ENCODE measurements at regions not wholly inside any gene's neighbourhood (a gene's known extent, or its start where the extent isn't known, plus 50 kb on each side); places are given as distances from the start of the nearest gene placed in this dataset.

DNA sequence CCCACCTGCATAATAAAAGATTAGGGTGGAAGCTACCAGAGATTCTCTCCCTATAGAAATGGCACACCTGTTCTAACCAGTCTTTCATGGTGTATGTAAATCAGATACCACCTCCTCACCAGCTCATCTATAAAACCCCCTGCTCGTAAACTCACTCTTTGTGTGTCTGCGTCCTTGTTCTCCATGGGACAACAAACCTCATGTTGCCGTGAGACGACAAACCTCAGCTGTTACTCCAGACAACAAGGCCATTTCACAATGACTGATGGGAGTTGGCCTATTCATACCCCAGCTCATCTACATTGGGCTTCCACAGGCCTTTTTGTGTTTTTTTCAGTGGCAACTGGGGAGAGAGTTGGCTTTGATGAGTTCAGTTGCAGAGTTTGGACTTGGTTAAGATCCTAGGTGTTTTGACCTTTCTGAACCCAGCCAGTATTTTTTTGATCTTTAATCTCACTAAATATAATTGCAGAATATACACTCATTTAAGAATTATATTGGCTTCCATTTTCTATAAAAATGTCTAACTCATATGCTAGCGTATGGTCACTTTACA, 96.6 kb upstream of the LRIG1 start:
- no TSS peak for BruUV-seq (replicated peaks)
- ChIA-PET CTCF (no interaction called here), POLR2A (no interaction called here)
- intact Hi-C loops (cut with micrococcal nuclease) (no loop called here), dilution Hi-C loops (cut with MboI; ENCODE audit: extremely low pct_ligation_motif_present, low sequenced_read_pairs) (no loop called here)
- Histone ChIP-seq H3K4me1 (ENCODE audit: control insufficient read depth, extremely low read depth, insufficient read depth, low read length) (no peaks in the 10 kb centered on the region), H3K9ac (replicated peaks; ENCODE audit: extremely low read depth, insufficient read depth, low read length) (no peak overlapping the region), H3K79me2 (ENCODE audit: control insufficient read depth, insufficient read depth, low read length) (no peaks in the 10 kb centered on the region), H2AFZ (ENCODE audit: low read depth, low read length) (no peak overlapping the region), H3K9me3 (replicated peaks; ENCODE audit: control insufficient read depth, insufficient read depth, low read length) (no peaks in the 10 kb centered on the region), H3K27ac (ENCODE audit: insufficient read depth, low read depth, low read length) (no peak overlapping the region), H3K4me3 (replicated peaks in 1 of 3; ENCODE audit: insufficient read depth in 1 of 3, low read depth in 1 of 3, low read length in 3 of 3) (no peak overlapping the region), H3K36me3 (ENCODE audit: control insufficient read depth in 2 of 2, extremely low read depth in 1 of 2, insufficient read depth in 2 of 2, low read length in 2 of 2) (no peaks in the 10 kb centered on the region), H4K20me1 (replicated peaks; ENCODE audit: control insufficient read depth, extremely low read depth, insufficient read depth, low read length) (no peaks in the 10 kb centered on the region), H3K4me2 (ENCODE audit: insufficient read depth, low read length) (no peak overlapping the region), H3K27me3 (ENCODE audit: control insufficient read depth in 2 of 2, insufficient read depth in 2 of 2, low read length in 2 of 2) (peaks cover 7 to 11% of the 10 kb centered on the region in 2 experiments), H3K9me1 (replicated peaks; ENCODE audit: control insufficient read depth, extremely low read depth, insufficient read depth, low read length) (no peaks in the 10 kb centered on the region)
- no peak for DNase-seq (ENCODE audit: low read depth, low spot score)
- FAIRE-seq: no peak
- TF ChIP-seq GATA2 (IDR thresholded peaks at IDR 0.05; ENCODE audit: insufficient read depth, insufficient read length, low read depth, low read length) (no peak), MYC (IDR thresholded peaks at IDR 0.05; ENCODE audit: low read depth, low read length) (no peak), JUN (IDR thresholded peaks at IDR 0.05; ENCODE audit: borderline replicate concordance, insufficient read depth, insufficient read length, low read depth) (no peak), CTCF (IDR thresholded peaks at IDR 0.05; ENCODE audit: extremely low read depth in 1 of 2, insufficient read depth in 1 of 2, low read depth in 1 of 2, low read length in 2 of 2) (no peak), POLR2AphosphoS5 (IDR thresholded peaks at IDR 0.05; ENCODE audit: insufficient read depth, low read depth, low read length) (no peak), POLR2A (IDR thresholded peaks at IDR 0.05; ENCODE audit: low read depth, low read length) (no peak), FOS (IDR thresholded peaks at IDR 0.05; ENCODE audit: borderline replicate concordance, insufficient read depth, low read length) (no peak), EZH2 (IDR thresholded peaks at IDR 0.05; ENCODE audit: borderline replicate concordance, low read depth, low read length, severe bottlenecking) (no peak), MAX (IDR thresholded peaks at IDR 0.05; ENCODE audit: insufficient read depth, insufficient read length) (no peak)

Data from endothelial cell of umbilical vein (primary cell).